ENCODE measurements at regions not wholly inside any gene's neighbourhood (a gene's known extent, or its start where the extent isn't known, plus 50 kb on each side); places are given as distances from the start of the nearest gene placed in this dataset.
A peak's percentile ranks its signal among the peaks of the same experiment; 100 is the strongest.

- no TSS peak for BruUV-seq (replicated peaks)
- no peak overlapping the region for H3K27ac ChIP-seq (ENCODE audit: insufficient read depth, low read depth, low read length)
Observed at GRCh38 chr3:28076246-28076645, 165.2 kb upstream of the CMC1 start.

DNA sequence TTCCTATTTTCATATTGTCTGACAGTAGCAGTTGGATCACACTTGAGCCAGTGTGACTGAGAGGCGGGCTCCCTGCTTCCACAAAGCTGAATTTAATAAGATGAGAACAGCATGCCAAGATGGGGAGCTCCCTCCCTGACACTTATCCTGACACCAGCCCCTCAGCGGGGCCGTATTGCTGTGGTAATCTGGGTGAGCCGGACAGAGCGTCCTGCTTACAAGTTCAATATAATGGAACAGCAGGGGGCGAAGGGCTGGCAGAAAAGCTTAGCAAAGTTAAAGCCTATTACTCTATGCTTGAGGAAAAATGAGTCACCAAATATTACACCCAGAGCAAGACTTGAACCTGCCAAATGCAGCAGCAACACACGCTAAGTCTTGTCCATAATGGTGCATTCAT, 163.8 kb upstream of the CMC1 start:
- H3K79me2 ChIP-seq (ENCODE audit: control insufficient read depth, insufficient read depth, low read length) = no peaks in the 10 kb centered on the region
- dilution Hi-C loops (cut with MboI; ENCODE audit: extremely low pct_ligation_motif_present, low sequenced_read_pairs) (no loop called here), intact Hi-C loops (cut with micrococcal nuclease) (no loop called here)
- no peak overlapping the region for H3K4me3 ChIP-seq (replicated peaks in 1 of 3; ENCODE audit: insufficient read depth in 1 of 3, low read depth in 1 of 3, low read length in 3 of 3)
- H3K4me2 ChIP-seq (ENCODE audit: insufficient read depth, low read length) = no peak overlapping the region
- no peaks in the 10 kb centered on the region for H3K4me1 ChIP-seq (ENCODE audit: control insufficient read depth, extremely low read depth, insufficient read depth, low read length)
- no peaks in the 10 kb centered on the region for H3K9me1 ChIP-seq (replicated peaks; ENCODE audit: control insufficient read depth, extremely low read depth, insufficient read depth, low read length)
- BruUV-seq (replicated peaks) = no TSS peak
- no peaks in the 10 kb centered on the region for H4K20me1 ChIP-seq (replicated peaks; ENCODE audit: control insufficient read depth, extremely low read depth, insufficient read depth, low read length)
- ChIA-PET CTCF (interaction anchor here (0.8 kb wide), 1 partner anchor 1633 kb away, joined by 3 read pairs; no protein-coding TSS in a partner anchor), POLR2A (no interaction called here)
- H3K36me3 ChIP-seq (ENCODE audit: control insufficient read depth in 2 of 2, extremely low read depth in 1 of 2, insufficient read depth in 2 of 2, low read length in 2 of 2) = no peaks in the 10 kb centered on the region
- H3K9me3 ChIP-seq (replicated peaks; ENCODE audit: control insufficient read depth, insufficient read depth, low read length) = no peaks in the 10 kb centered on the region
- no peak for FAIRE-seq
- peak; percentile 4 for DNase-seq (ENCODE audit: low read depth, low spot score)
- H2AFZ ChIP-seq (ENCODE audit: low read depth, low read length) = no peak overlapping the region
- no peak overlapping the region for H3K9ac ChIP-seq (replicated peaks; ENCODE audit: extremely low read depth, insufficient read depth, low read length)
- no peak overlapping the region for H3K27ac ChIP-seq (ENCODE audit: insufficient read depth, low read depth, low read length)
- no peaks in the 10 kb centered on the region for H3K27me3 ChIP-seq (ENCODE audit: control insufficient read depth in 2 of 2, insufficient read depth in 2 of 2, low read length in 2 of 2)
- no peak for TF ChIP-seq MYC (IDR thresholded peaks at IDR 0.05; ENCODE audit: low read depth, low read length)
- TF ChIP-seq CTCF (IDR thresholded peaks at IDR 0.05; ENCODE audit: extremely low read depth in 1 of 2, insufficient read depth in 1 of 2, low read depth in 1 of 2, low read length in 2 of 2) = no peak
- TF ChIP-seq EZH2 (IDR thresholded peaks at IDR 0.05; ENCODE audit: borderline replicate concordance, low read depth, low read length, severe bottlenecking) = no peak
- no peak for TF ChIP-seq JUN (IDR thresholded peaks at IDR 0.05; ENCODE audit: borderline replicate concordance, insufficient read depth, insufficient read length, low read depth)
- TF ChIP-seq MAX (IDR thresholded peaks at IDR 0.05; ENCODE audit: insufficient read depth, insufficient read length) = no peak
- no peak for TF ChIP-seq POLR2A (IDR thresholded peaks at IDR 0.05; ENCODE audit: low read depth, low read length)
- no peak for TF ChIP-seq POLR2AphosphoS5 (IDR thresholded peaks at IDR 0.05; ENCODE audit: insufficient read depth, low read depth, low read length)
- no peak for TF ChIP-seq FOS (IDR thresholded peaks at IDR 0.05; ENCODE audit: borderline replicate concordance, insufficient read depth, low read length)
- no peak for TF ChIP-seq GATA2 (IDR thresholded peaks at IDR 0.05; ENCODE audit: insufficient read depth, insufficient read length, low read depth, low read length)

More at GRCh38 chr3:28076246-28076645, 165.2 kb upstream of the CMC1 start:
- Histone ChIP-seq H3K9me1 (replicated peaks; ENCODE audit: control insufficient read depth, extremely low read depth, insufficient read depth, low read length) (no peaks in the 10 kb centered on the region), H3K4me3 (replicated peaks in 1 of 3; ENCODE audit: insufficient read depth in 1 of 3, low read depth in 1 of 3, low read length in 3 of 3) (no peak overlapping the region), H3K27me3 (ENCODE audit: control insufficient read depth in 2 of 2, insufficient read depth in 2 of 2, low read length in 2 of 2) (no peaks in the 10 kb centered on the region), H3K4me2 (ENCODE audit: insufficient read depth, low read length) (no peak overlapping the region), H3K9me3 (replicated peaks; ENCODE audit: control insufficient read depth, insufficient read depth, low read length) (no peaks in the 10 kb centered on the region), H3K79me2 (ENCODE audit: control insufficient read depth, insufficient read depth, low read length) (no peaks in the 10 kb centered on the region), H4K20me1 (replicated peaks; ENCODE audit: control insufficient read depth, extremely low read depth, insufficient read depth, low read length) (no peaks in the 10 kb centered on the region), H3K36me3 (ENCODE audit: control insufficient read depth in 2 of 2, extremely low read depth in 1 of 2, insufficient read depth in 2 of 2, low read length in 2 of 2) (no peaks in the 10 kb centered on the region), H3K9ac (replicated peaks; ENCODE audit: extremely low read depth, insufficient read depth, low read length) (no peak overlapping the region), H3K4me1 (ENCODE audit: control insufficient read depth, extremely low read depth, insufficient read depth, low read length) (no peaks in the 10 kb centered on the region), H2AFZ (ENCODE audit: low read depth, low read length) (no peak overlapping the region)
- CTCF ChIA-PET = no interaction called here
- dilution Hi-C loops (cut with MboI; ENCODE audit: extremely low pct_ligation_motif_present, low sequenced_read_pairs) (no loop called here), intact Hi-C loops (cut with micrococcal nuclease) (no loop called here)
- POLR2A ChIA-PET = no interaction called here
- DNase-seq (ENCODE audit: low read depth, low spot score) (no peak), FAIRE-seq (no peak)
- no peak for TF ChIP-seq EZH2 (IDR thresholded peaks at IDR 0.05; ENCODE audit: borderline replicate concordance, low read depth, low read length, severe bottlenecking)
- TF ChIP-seq POLR2A (IDR thresholded peaks at IDR 0.05; ENCODE audit: low read depth, low read length) = no peak
- TF ChIP-seq GATA2 (IDR thresholded peaks at IDR 0.05; ENCODE audit: insufficient read depth, insufficient read length, low read depth, low read length) = no peak
